Thyroid gland (tissue), 4 donors: ENCODE measurements at regions not wholly inside any gene's neighbourhood (a gene's known extent, or its start where the extent isn't known, plus 50 kb on each side); places are given as distances from the start of the nearest gene placed in this dataset.

ENCODE experiments used
- POLR2A ChIP-seq, 2 donors: fragments of 450-650 bp; IDR thresholded peaks; one replicate each; pipeline ENCODE4 v1.6.1; 2017; ENCODE audit warnings: antibody characterized with exemption in 2 of 2, mild to moderate bottlenecking in 2 of 2, moderate library complexity in 1 of 2
- TF ChIP-seq, protein P1 (sequence below), 6 experiments: fragments of 200-600 bp in 3 of 6; fragments of 450-650 bp in 3 of 6; sonication (generic) in 3 of 6; IDR thresholded peaks; one replicate each; pipeline ENCODE4 v1.5.1; 2016 to 2019; ENCODE audit warnings: antibody characterized with exemption in 6 of 6, mild to moderate bottlenecking in 2 of 6, inconsistent platforms in 1 of 6, moderate library complexity in 1 of 6

DNA sequence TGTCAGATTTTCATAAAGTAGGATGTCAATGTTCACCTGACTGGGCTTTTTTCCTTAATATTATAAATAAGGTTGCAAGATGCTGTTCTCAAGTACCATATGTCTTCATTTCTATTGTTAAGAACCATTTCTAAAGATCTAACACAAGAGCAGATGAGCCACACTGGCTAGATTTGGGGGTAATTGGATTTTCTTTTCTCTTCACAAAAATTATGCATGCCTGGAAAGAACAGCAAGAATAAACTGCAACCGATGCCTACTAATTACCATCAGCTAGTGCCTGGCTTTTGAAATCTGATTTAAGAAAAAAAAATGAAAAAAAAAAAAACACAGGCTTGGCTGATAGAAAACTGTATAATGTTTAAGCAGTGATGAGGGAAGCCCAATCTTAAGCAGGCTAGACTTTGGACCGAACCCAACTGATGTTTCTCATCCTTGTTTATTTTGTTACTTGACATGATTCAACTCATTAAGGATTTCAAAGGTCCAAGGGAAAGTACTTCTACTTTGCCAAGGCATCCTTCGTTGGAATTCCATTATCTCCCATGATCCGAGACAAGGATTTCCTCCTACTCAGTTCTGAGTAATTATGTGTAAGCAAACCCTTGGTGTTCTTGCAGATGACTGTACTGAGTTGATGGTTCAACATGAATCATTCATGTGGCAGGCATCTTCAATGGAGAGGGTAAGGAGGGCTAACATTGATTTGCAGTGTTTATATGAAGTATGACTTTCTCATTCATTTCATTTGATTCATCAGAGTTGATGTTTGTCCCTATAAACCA, 300.5 kb downstream of the SPRY2 start:
- TF ChIP-seq POLR2A (IDR thresholded peaks at IDR 0.05), result no peak
- TF ChIP-seq, protein P1, sequence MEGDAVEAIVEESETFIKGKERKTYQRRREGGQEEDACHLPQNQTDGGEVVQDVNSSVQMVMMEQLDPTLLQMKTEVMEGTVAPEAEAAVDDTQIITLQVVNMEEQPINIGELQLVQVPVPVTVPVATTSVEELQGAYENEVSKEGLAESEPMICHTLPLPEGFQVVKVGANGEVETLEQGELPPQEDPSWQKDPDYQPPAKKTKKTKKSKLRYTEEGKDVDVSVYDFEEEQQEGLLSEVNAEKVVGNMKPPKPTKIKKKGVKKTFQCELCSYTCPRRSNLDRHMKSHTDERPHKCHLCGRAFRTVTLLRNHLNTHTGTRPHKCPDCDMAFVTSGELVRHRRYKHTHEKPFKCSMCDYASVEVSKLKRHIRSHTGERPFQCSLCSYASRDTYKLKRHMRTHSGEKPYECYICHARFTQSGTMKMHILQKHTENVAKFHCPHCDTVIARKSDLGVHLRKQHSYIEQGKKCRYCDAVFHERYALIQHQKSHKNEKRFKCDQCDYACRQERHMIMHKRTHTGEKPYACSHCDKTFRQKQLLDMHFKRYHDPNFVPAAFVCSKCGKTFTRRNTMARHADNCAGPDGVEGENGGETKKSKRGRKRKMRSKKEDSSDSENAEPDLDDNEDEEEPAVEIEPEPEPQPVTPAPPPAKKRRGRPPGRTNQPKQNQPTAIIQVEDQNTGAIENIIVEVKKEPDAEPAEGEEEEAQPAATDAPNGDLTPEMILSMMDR (IDR thresholded peaks at IDR 0.05), result no peak
